ENCODE measurements at regions not wholly inside any gene's neighbourhood (a gene's known extent, or its start where the extent isn't known, plus 50 kb on each side); places are given as distances from the start of the nearest gene placed in this dataset.
"Not testable (repeated sequence)": the region's sequence is repeated elsewhere in the genome, so short reads cannot be mapped to it uniquely, and the experiment has no call there.

DNA sequence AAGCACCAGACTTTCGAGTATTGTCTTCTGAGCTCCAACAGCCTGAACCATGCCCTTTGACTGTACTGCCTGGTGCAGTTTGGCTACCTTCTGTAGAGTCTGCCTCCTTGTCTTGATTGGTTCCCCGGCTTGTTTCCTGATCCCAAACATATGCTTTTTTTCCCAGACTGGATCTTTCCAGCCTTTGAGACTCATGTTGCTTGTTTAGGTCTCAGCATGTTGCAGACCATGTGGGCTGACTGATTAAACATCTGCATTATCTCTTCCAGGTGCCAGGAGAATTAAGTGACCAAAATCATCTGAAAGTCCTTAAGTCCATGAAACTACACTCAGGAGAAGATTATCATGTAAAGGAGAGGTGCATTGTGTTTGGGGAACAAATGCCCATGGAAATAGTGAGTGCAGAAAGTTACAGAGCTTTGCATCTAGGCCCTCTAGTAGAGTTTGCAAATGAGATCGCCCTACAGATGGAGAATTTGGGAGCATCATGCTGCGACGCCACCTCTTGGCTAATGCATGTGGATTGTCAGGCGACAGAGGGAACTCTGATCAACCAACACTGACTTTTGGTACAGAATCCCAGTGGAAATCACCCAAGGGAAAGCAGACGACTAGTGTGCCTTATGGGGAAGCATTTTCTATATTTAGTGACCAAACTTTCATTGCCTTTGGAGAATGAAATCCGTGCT lies 188.8 kb downstream of the BLID start:
- Mint-ChIP-seq H3K27me3 (ENCODE audit: low read depth) (peaks cover 2% of the 10 kb centered on the region), H3K36me3 (ENCODE audit: insufficient read depth) (no peaks in the 10 kb centered on the region)
- no peak for DNase-seq

GRCh38 chr11:121924191-121924590 lies 191.8 kb downstream of the BLID start:
- no peak overlapping the region for H3K4me3 Mint-ChIP-seq
- H3K27me3 Mint-ChIP-seq (ENCODE audit: low read depth), result peaks cover 3% of the 10 kb centered on the region
- ATAC-seq, result no peak
- no peaks in the 10 kb centered on the region for H3K9me3 Mint-ChIP-seq
- no peaks in the 10 kb centered on the region for H3K36me3 Mint-ChIP-seq (ENCODE audit: insufficient read depth)
- DNase-seq, result no peak
- H3K4me1 Mint-ChIP-seq (ENCODE audit: low read depth), result no peaks in the 10 kb centered on the region

More for the DNA sequence above, 188.8 kb downstream of the BLID start:
- no peak overlapping the region for H3K4me3 Mint-ChIP-seq
- ATAC-seq, result no peak
- no peaks in the 10 kb centered on the region for H3K4me1 Mint-ChIP-seq (ENCODE audit: low read depth)
- H3K9me3 Mint-ChIP-seq, result no peaks in the 10 kb centered on the region

- no peak for ATAC-seq
- H3K4me1 Mint-ChIP-seq (ENCODE audit: low read depth), result no peaks in the 10 kb centered on the region
- H3K36me3 Mint-ChIP-seq (ENCODE audit: insufficient read depth), result no peaks in the 10 kb centered on the region
Observed at GRCh38 chr11:121917482-121917881, 198.5 kb downstream of the BLID start.

GRCh38 chr11:121914508-121915059 lies 201.4 kb downstream of the BLID start:
- no peak for ATAC-seq
- no peaks in the 10 kb centered on the region for H3K36me3 Mint-ChIP-seq (ENCODE audit: insufficient read depth)
- peaks cover 3% of the 10 kb centered on the region for H3K9me3 Mint-ChIP-seq
- peaks cover 2% of the 10 kb centered on the region for H3K27me3 Mint-ChIP-seq (ENCODE audit: low read depth)
- H3K4me3 Mint-ChIP-seq, result no peak overlapping the region
- no peak for DNase-seq
- no peaks in the 10 kb centered on the region for H3K4me1 Mint-ChIP-seq (ENCODE audit: low read depth)

More at GRCh38 chr11:121917482-121917881, 198.5 kb downstream of the BLID start:
- peaks cover 3% of the 10 kb centered on the region for H3K9me3 Mint-ChIP-seq
- no peak overlapping the region for H3K4me3 Mint-ChIP-seq
- peaks cover 3% of the 10 kb centered on the region for H3K27me3 Mint-ChIP-seq (ENCODE audit: low read depth)
- no peak for DNase-seq

- ATAC-seq (no peak), DNase-seq (no peak)
- Mint-ChIP-seq H3K27me3 (ENCODE audit: low read depth) (peaks cover 11% of the 10 kb centered on the region), H3K36me3 (ENCODE audit: insufficient read depth) (no peaks in the 10 kb centered on the region), H3K4me1 (ENCODE audit: low read depth) (no peaks in the 10 kb centered on the region), H3K4me3 (no peak overlapping the region), H3K9me3 (no peaks in the 10 kb centered on the region)
Observed at GRCh38 chr11:121909596-121909995, 206.4 kb downstream of the BLID start.

DNA sequence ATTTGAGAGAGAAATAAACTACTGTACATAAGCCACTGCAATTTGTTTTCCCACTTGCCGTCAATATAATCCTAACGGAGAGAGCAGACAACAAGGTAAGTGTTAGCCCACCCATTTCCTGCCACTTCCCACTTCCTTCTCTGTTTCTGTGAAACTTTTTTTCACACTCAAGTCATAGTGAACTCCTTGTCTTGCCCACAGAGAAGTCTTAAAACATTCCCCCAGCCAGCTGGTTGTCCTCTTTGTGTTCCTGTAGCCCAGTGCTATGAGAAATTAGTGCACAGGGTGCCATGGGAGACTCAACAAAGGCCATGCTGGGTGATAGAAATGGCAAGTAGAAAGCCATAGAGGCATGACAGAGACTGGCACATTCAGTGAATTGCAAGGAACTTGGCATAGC lies 208.6 kb downstream of the BLID start:
- no peaks in the 10 kb centered on the region for H3K4me1 Mint-ChIP-seq (ENCODE audit: low read depth)
- no peaks in the 10 kb centered on the region for H3K9me3 Mint-ChIP-seq
- H3K4me3 Mint-ChIP-seq, result no peak overlapping the region
- peaks cover 11% of the 10 kb centered on the region for H3K27me3 Mint-ChIP-seq (ENCODE audit: low read depth)
- DNase-seq, result no peak
- no peak for ATAC-seq
- no peaks in the 10 kb centered on the region for H3K36me3 Mint-ChIP-seq (ENCODE audit: insufficient read depth)

DNA sequence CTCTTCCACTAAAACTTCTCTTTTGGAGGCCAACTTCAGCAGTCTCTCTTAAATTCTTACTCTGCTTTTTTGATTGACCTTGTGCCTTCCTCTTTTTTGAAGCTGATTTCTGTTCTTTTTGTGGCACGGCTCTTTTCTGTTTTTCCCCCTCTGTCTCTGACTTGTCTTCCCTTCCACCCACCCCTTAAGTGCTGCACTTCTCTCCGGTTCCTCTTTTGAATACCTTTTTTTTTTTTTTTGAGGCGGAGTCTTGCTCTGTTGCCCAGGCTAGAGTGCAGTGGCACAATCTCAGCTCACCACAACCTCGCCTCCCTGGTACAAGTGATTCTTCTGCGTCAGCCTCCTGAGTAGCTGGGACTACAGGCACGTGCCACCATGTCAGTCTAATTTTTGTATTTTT lies 211.9 kb downstream of the BLID start:
- H3K9me3 Mint-ChIP-seq, result no peaks in the 10 kb centered on the region
- no peak overlapping the region for H3K4me3 Mint-ChIP-seq
- no peaks in the 10 kb centered on the region for H3K36me3 Mint-ChIP-seq (ENCODE audit: insufficient read depth)
- ATAC-seq (no peak), DNase-seq (no peak)
- peaks cover 8% of the 10 kb centered on the region for H3K27me3 Mint-ChIP-seq (ENCODE audit: low read depth)
- H3K4me1 Mint-ChIP-seq (ENCODE audit: low read depth), result no peaks in the 10 kb centered on the region

GRCh38 chr11:121901886-121902285 lies 214.1 kb downstream of the BLID start:
- H3K27me3 Mint-ChIP-seq (ENCODE audit: low read depth), result peaks cover 5% of the 10 kb centered on the region
- ATAC-seq, result no peak
- no peaks in the 10 kb centered on the region for H3K4me1 Mint-ChIP-seq (ENCODE audit: low read depth)
- DNase-seq, result no peak
- H3K9me3 Mint-ChIP-seq, result no peaks in the 10 kb centered on the region
- no peaks in the 10 kb centered on the region for H3K36me3 Mint-ChIP-seq (ENCODE audit: insufficient read depth)
- no peak overlapping the region for H3K4me3 Mint-ChIP-seq

DNA sequence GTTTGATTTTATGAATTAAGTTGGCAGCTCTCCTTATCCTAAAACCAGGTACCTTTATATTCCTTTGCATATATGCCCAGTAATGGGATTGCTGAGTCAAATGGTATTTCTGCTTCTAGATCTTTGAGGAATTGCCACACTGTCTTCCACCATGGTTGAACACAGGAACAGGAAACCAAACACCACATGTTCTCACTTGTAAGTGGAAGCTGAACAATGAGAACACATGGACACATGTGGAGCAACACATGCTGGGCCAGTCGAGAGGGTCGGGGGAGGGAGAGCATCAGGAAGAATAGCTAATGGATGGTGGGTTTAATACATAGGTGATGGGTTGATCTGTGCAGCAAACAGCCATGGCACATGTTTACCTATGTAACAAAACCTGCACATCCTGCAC lies 214.6 kb downstream of the BLID start:
- H3K4me1 Mint-ChIP-seq (ENCODE audit: low read depth); H3K36me3 Mint-ChIP-seq (ENCODE audit: insufficient read depth); H3K4me3 Mint-ChIP-seq; H3K27me3 Mint-ChIP-seq (ENCODE audit: low read depth); H3K9me3 Mint-ChIP-seq; DNase-seq; ATAC-seq: not testable (repeated sequence)

GRCh38 chr11:121899520-121899919 lies 216.5 kb downstream of the BLID start:
- H3K9me3 Mint-ChIP-seq, result no peaks in the 10 kb centered on the region
- no peak for ATAC-seq
- H3K4me3 Mint-ChIP-seq, result no peak overlapping the region

DNA sequence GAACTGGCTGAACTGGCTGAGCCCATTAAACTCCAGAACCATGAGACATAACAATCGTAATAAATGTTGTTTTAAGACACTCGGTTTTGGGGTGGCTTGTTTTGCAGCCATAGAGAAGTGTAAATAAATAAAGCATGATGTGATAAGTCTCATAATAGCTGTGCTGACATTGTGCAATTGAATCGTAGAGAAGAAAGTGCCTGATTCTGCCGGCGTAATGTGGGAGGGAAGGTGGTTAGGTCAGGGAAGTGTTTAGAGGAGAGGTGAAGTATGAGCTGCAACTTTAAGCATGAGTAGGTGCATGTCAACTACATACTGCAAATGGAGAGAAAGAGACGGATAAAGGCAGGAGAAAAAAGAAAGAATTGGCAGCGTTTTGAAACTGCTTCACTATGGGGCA lies 217.1 kb downstream of the BLID start:
- no peak for ATAC-seq
- H3K4me1 Mint-ChIP-seq (ENCODE audit: low read depth), result no peaks in the 10 kb centered on the region
- H3K27me3 Mint-ChIP-seq (ENCODE audit: low read depth), result peaks cover 1% of the 10 kb centered on the region

More at GRCh38 chr11:121899520-121899919, 216.5 kb downstream of the BLID start:
- Mint-ChIP-seq H3K36me3 (ENCODE audit: insufficient read depth) (no peaks in the 10 kb centered on the region), H3K27me3 (ENCODE audit: low read depth) (peaks cover 1% of the 10 kb centered on the region), H3K4me1 (ENCODE audit: low read depth) (no peaks in the 10 kb centered on the region)
- no peak for DNase-seq

GRCh38 chr11:121895919-121896318 lies 220.1 kb downstream of the BLID start:
- peaks cover 1% of the 10 kb centered on the region for H3K27me3 Mint-ChIP-seq (ENCODE audit: low read depth)
- no peaks in the 10 kb centered on the region for H3K9me3 Mint-ChIP-seq
- DNase-seq (no peak), ATAC-seq (no peak)
- H3K36me3 Mint-ChIP-seq (ENCODE audit: insufficient read depth), result no peaks in the 10 kb centered on the region
- no peak overlapping the region for H3K4me3 Mint-ChIP-seq
- no peaks in the 10 kb centered on the region for H3K4me1 Mint-ChIP-seq (ENCODE audit: low read depth)

More for the DNA sequence above, 217.1 kb downstream of the BLID start:
- H3K9me3 Mint-ChIP-seq, result no peaks in the 10 kb centered on the region
- H3K4me3 Mint-ChIP-seq, result no peak overlapping the region
- DNase-seq, result no peak
- H3K36me3 Mint-ChIP-seq (ENCODE audit: insufficient read depth), result no peaks in the 10 kb centered on the region

DNA sequence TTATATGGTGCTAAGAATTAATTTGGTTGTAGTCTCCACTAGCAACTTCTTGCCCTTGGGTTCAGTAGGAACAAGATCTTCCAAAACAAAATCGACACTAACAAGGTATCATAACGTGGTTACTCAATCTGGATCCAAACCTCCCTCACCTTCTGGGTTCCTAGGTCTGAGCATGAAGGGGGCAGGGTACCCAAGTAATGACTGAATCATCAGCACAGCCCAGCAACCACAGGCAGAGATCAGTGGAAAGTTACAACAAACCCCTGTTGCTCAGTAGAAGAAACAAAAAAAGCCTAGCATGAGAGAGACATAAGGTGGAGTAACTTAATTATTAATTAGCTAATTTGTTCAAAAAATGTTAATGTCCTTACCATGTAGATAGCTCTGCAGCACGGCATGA lies 221.4 kb downstream of the BLID start:
- ATAC-seq, result no peak
- no peaks in the 10 kb centered on the region for H3K36me3 Mint-ChIP-seq (ENCODE audit: insufficient read depth)
- no peaks in the 10 kb centered on the region for H3K4me1 Mint-ChIP-seq (ENCODE audit: low read depth)
- no peak overlapping the region for H3K4me3 Mint-ChIP-seq
- no peak for DNase-seq
- H3K9me3 Mint-ChIP-seq, result no peaks in the 10 kb centered on the region
- peaks cover 1% of the 10 kb centered on the region for H3K27me3 Mint-ChIP-seq (ENCODE audit: low read depth)

- DNase-seq, result no peak
- no peak overlapping the region for H3K4me3 Mint-ChIP-seq
- no peaks in the 10 kb centered on the region for H3K4me1 Mint-ChIP-seq (ENCODE audit: low read depth)
- H3K36me3 Mint-ChIP-seq (ENCODE audit: insufficient read depth), result no peaks in the 10 kb centered on the region
- H3K9me3 Mint-ChIP-seq, result no peaks in the 10 kb centered on the region
- no peak for ATAC-seq
- H3K27me3 Mint-ChIP-seq (ENCODE audit: low read depth), result no peaks in the 10 kb centered on the region
Observed at GRCh38 chr11:121892863-121893262, 223.2 kb downstream of the BLID start.

GRCh38 chr11:121892131-121892681 lies 223.8 kb downstream of the BLID start:
- Mint-ChIP-seq H3K9me3 (no peaks in the 10 kb centered on the region), H3K27me3 (ENCODE audit: low read depth) (no peaks in the 10 kb centered on the region)

More at GRCh38 chr11:121892131-121892681, 223.8 kb downstream of the BLID start:
- Mint-ChIP-seq H3K4me3 (no peak overlapping the region), H3K4me1 (ENCODE audit: low read depth) (no peaks in the 10 kb centered on the region), H3K36me3 (ENCODE audit: insufficient read depth) (no peaks in the 10 kb centered on the region)
- ATAC-seq (no peak), DNase-seq (no peak)

Data from activated T-cell treated with anti-CD3 and anti-CD28 coated beads, Interleukin-2, amount 50 U/mL, for 4 hours (primary cell).